MM.1S (cell line): ENCODE measurements at regions not wholly inside any gene's neighbourhood (a gene's known extent, or its start where the extent isn't known, plus 50 kb on each side); places are given as distances from the start of the nearest gene placed in this dataset.

Source experiments
- DNase-seq: peaks from one replicate; pipeline ENCODE4 v3.0.0-alpha.2; 2015
- H2AFZ ChIP-seq: fragments of 300-600 bp; sonication (generic); 2 replicates; pipeline ENCODE4 v1.6.0; 2016; ENCODE audit warnings: antibody characterized with exemption, low read length
- H3F3A ChIP-seq: fragments of 300-600 bp; sonication (generic); 2 replicates; pipeline ENCODE4 v1.6.1; 2016; ENCODE audit warnings: mild to moderate bottlenecking, antibody characterized with exemption, low read length, moderate library complexity, mixed read lengths; ENCODE audit not compliant: insufficient read depth
- H3K27ac ChIP-seq: fragments of 300-600 bp; sonication (generic); 2 replicates; pipeline ENCODE4 v1.5.1; 2016; ENCODE audit warnings: mild to moderate bottlenecking, low read length
- H3K27me3 ChIP-seq: fragments of 300-600 bp; sonication (generic); replicated peaks from 2 replicates; pipeline ENCODE4 v1.6.0; 2016; ENCODE audit warnings: low read length; ENCODE audit not compliant: insufficient read depth
- H3K36me3 ChIP-seq: fragments of 300-600 bp; sonication (generic); replicated peaks from 2 replicates; pipeline ENCODE4 v1.6.1; 2016; ENCODE audit warnings: mild to moderate bottlenecking, low read length, mixed read lengths; ENCODE audit not compliant: insufficient read depth
- H3K4me1 ChIP-seq: fragments of 300-600 bp; sonication (generic); 2 replicates; pipeline ENCODE4 v1.6.1; 2016; ENCODE audit warnings: low read length, mixed read lengths
- H3K4me2 ChIP-seq: fragments of 300-600 bp; sonication (generic); 2 replicates; pipeline ENCODE4 v1.6.0; 2016; ENCODE audit warnings: low read depth, low read length
- H3K4me3 ChIP-seq: fragments of 300-600 bp; sonication (generic); 2 replicates; pipeline ENCODE4 v1.5.1; 2016; ENCODE audit warnings: low read length, mixed read lengths
- H3K79me2 ChIP-seq: fragments of 300-600 bp; sonication (generic); 2 replicates; pipeline ENCODE4 v1.6.1; 2016; ENCODE audit warnings: mixed run types, low read length, mixed read lengths
- H3K9ac ChIP-seq: fragments of 300-600 bp; sonication (generic); 2 replicates; pipeline ENCODE4 v1.6.1; 2016; ENCODE audit warnings: low read length, mixed read lengths
- H3K9me2 ChIP-seq: fragments of 300-600 bp; sonication (generic); replicated peaks from 2 replicates; pipeline ENCODE4 v1.6.1; 2016; ENCODE audit warnings: mild to moderate bottlenecking, low read length, mixed read lengths; ENCODE audit not compliant: insufficient read depth
- H3K9me3 ChIP-seq: fragments of 300-600 bp; sonication (generic); replicated peaks from 2 replicates; pipeline ENCODE4 v1.6.1; 2016; ENCODE audit warnings: mild to moderate bottlenecking, low read length, mixed read lengths; ENCODE audit not compliant: insufficient read depth
- H4K20me1 ChIP-seq: fragments of 300-600 bp; sonication (generic); 2 replicates; pipeline ENCODE4 v1.6.1; 2016; ENCODE audit warnings: mild to moderate bottlenecking, low read length, moderate library complexity, mixed read lengths; ENCODE audit not compliant: insufficient read depth
- CTCF ChIP-seq: fragments of 300-600 bp; sonication (generic); IDR thresholded peaks from 2 replicates; pipeline ENCODE4 v1.5.1; 2016; ENCODE audit warnings: antibody characterized with exemption, low read length, mixed read lengths
- EZH2 ChIP-seq: fragments of 300-600 bp; sonication (generic); optimal IDR thresholded peaks from 2 replicates; pipeline ENCODE3; 2017; ENCODE audit warnings: low read depth, mild to moderate bottlenecking, antibody characterized with exemption, low read length, mixed read lengths
- EZH2phosphoT487 ChIP-seq: fragments of 300-600 bp; sonication (generic); IDR thresholded peaks from 2 replicates; pipeline ENCODE4 v1.6.1; 2018; ENCODE audit warnings: antibody characterized with exemption, low read length

GRCh38 chr3:35437381-35437780 lies 201.9 kb upstream of the ARPP21 start:
- Histone ChIP-seq H3K4me3 (no peak overlapping the region), H3K9me2 (no peaks in the 10 kb centered on the region), H3K27me3 (no peaks in the 10 kb centered on the region), H3K27ac (no peak overlapping the region), H3K9me3 (no peaks in the 10 kb centered on the region; the same call in 1 of the 2 replicates), H2AFZ (no peak overlapping the region), H3F3A (no peaks in the 10 kb centered on the region), H3K79me2 (no peaks in the 10 kb centered on the region), H3K4me1 (no peaks in the 10 kb centered on the region), H3K9ac (no peak overlapping the region), H4K20me1 (no peaks in the 10 kb centered on the region), H3K36me3 (no peaks in the 10 kb centered on the region), H3K4me2 (no peak overlapping the region)
- TF ChIP-seq CTCF (no peak), EZH2phosphoT487 (no peak), EZH2 (no peak)
- no peak for DNase-seq

- H3K27me3 ChIP-seq, result no peaks in the 10 kb centered on the region
- H3K4me3 ChIP-seq, result no peak overlapping the region
- no peaks in the 10 kb centered on the region for H3F3A ChIP-seq
- TF ChIP-seq EZH2phosphoT487, result no peak
- TF ChIP-seq EZH2, result no peak
- no peak for TF ChIP-seq CTCF
- H3K9me3 ChIP-seq, result no peaks in the 10 kb centered on the region; the same call in 1 of the 2 replicates
- H3K9ac ChIP-seq, result no peak overlapping the region
- no peak overlapping the region for H2AFZ ChIP-seq
- H3K27ac ChIP-seq, result no peak overlapping the region
- H4K20me1 ChIP-seq, result no peaks in the 10 kb centered on the region
- H3K36me3 ChIP-seq, result no peaks in the 10 kb centered on the region
- no peak overlapping the region for H3K4me2 ChIP-seq
- H3K9me2 ChIP-seq, result no peaks in the 10 kb centered on the region
- no peaks in the 10 kb centered on the region for H3K4me1 ChIP-seq
- no peak for DNase-seq
- H3K79me2 ChIP-seq, result no peaks in the 10 kb centered on the region
Observed at GRCh38 chr3:35438101-35438500, 201.2 kb upstream of the ARPP21 start.

GRCh38 chr3:35439663-35440062 lies 199.7 kb upstream of the ARPP21 start:
- Histone ChIP-seq H3K9me2 (no peaks in the 10 kb centered on the region), H3K27me3 (no peaks in the 10 kb centered on the region), H2AFZ (no peak overlapping the region), H3K27ac (no peak overlapping the region), H3K79me2 (no peaks in the 10 kb centered on the region), H3K4me1 (no peaks in the 10 kb centered on the region), H3F3A (no peaks in the 10 kb centered on the region), H3K36me3 (no peaks in the 10 kb centered on the region), H3K9ac (no peak overlapping the region), H4K20me1 (no peaks in the 10 kb centered on the region), H3K9me3 (no peaks in the 10 kb centered on the region; the same call in 1 of the 2 replicates), H3K4me3 (no peak overlapping the region), H3K4me2 (no peak overlapping the region)
- TF ChIP-seq EZH2phosphoT487 (no peak), EZH2 (no peak), CTCF (no peak)
- no peak for DNase-seq
